OCI-LY3 (cell line): ENCODE measurements at regions not wholly inside any gene's neighbourhood (a gene's known extent, or its start where the extent isn't known, plus 50 kb on each side); places are given as distances from the start of the nearest gene placed in this dataset.

Experiments
- H2AFZ ChIP-seq: fragments of 200-600, 300-600 bp; shearing (Covaris generic); 2 replicates; pipeline ENCODE4 v1.6.0; 2014; ENCODE audit warnings: antibody characterized with exemption, low read depth, low read length
- H3K27ac ChIP-seq: fragments of 200-600, 300-600 bp; sonication (generic); 2 replicates; pipeline ENCODE4 v1.5.1; 2014; ENCODE audit warnings: mild to moderate bottlenecking, low read length, moderate library complexity, mixed read lengths
- H3K27me3 ChIP-seq: fragments of 200-600, 300-600 bp; sonication (generic); 2 replicates; pipeline ENCODE4 v1.6.1; 2014; ENCODE audit warnings: low read depth, low read length, mixed read lengths
- H3K36me3 ChIP-seq: fragments of 200-600, 300-600 bp; sonication (generic); replicated peaks from 2 replicates; pipeline ENCODE3; 2014; ENCODE audit warnings: low read depth, low read length, mixed read lengths
- H3K4me1 ChIP-seq: fragments of 300-600, 200-600 bp; sonication (generic); 2 replicates; pipeline ENCODE4 v1.6.1; 2014; ENCODE audit warnings: low read length, mixed read lengths
- H3K4me2 ChIP-seq: fragments of 200-600, 300-600 bp; sonication (generic); 2 replicates; pipeline ENCODE4 v1.6.1; 2014; ENCODE audit warnings: low read length, mixed read lengths
- H3K4me3 ChIP-seq: fragments of 300-600, 200-600 bp; sonication (generic); 2 replicates; pipeline ENCODE4 v1.5.1; 2014; ENCODE audit warnings: antibody characterized with exemption, mild to moderate bottlenecking, low read length, moderate library complexity
- H3K79me2 ChIP-seq: fragments of 300-600, 200-600 bp; shearing (Covaris generic); 2 replicates; pipeline ENCODE4 v1.6.1; 2014; ENCODE audit warnings: mild to moderate bottlenecking, low read length, mixed read lengths
- H3K9ac ChIP-seq: fragments of 300-600, 200-600 bp; shearing (Covaris generic); 2 replicates; pipeline ENCODE4 v1.6.0; 2014; ENCODE audit warnings: mild to moderate bottlenecking, low read length, moderate library complexity
- H3K9me3 ChIP-seq: fragments of 200-600, 300-600 bp; shearing (Covaris generic); 2 replicates; pipeline ENCODE4 v1.6.1; 2014; ENCODE audit warnings: low read length, mixed read lengths; ENCODE audit not compliant: insufficient read depth
- H4K20me1 ChIP-seq: fragments of 200-600, 300-600 bp; sonication (generic); 2 replicates; pipeline ENCODE4 v1.6.1; 2016; ENCODE audit warnings: low read length, mixed read lengths; ENCODE audit not compliant: insufficient read depth
- EZH2phosphoT487 ChIP-seq: fragments of 200-600 bp; shearing (Covaris generic); IDR thresholded peaks from 2 replicates; pipeline ENCODE4 v1.6.1; 2018; ENCODE audit warnings: antibody characterized with exemption, mixed run types, low read depth
- TF ChIP-seq, protein P1 (sequence below): fragments of 200-600, 300-600 bp; sonication (generic); IDR thresholded peaks from 2 replicates; pipeline ENCODE4 v1.5.1; 2014; ENCODE audit warnings: antibody characterized with exemption, low read length, low read depth

DNA sequence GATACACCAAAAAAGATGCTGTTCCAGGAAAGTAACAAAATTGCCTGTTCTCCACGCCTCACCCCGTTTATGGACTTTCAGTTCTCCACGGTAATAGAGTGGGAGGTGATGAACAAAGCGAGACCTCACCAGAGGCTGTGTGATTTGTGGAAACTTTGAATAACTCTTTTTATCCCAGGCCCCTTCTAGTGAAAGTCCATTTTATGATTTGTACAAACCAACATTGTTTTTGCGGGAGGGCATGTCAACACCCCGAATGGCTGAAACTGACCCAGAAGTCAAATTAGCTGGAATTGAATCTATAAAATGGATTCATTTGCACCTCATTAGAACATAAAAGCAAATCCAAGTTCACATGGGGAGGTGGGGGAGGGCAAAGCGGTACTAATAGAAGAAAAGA lies 517.8 kb downstream of the CDH26 start:
- Histone ChIP-seq H2AFZ (no peak overlapping the region), H3K27ac (no peak overlapping the region), H3K9ac (no peak overlapping the region), H3K79me2 (no peaks in the 10 kb centered on the region), H4K20me1 (no peaks in the 10 kb centered on the region), H3K4me2 (no peak overlapping the region), H3K36me3 (no peaks in the 10 kb centered on the region), H3K27me3 (peaks cover 14% of the 10 kb centered on the region; the same call in 1 of the 2 replicates), H3K9me3 (no peaks in the 10 kb centered on the region), H3K4me1 (no peaks in the 10 kb centered on the region), H3K4me3 (no peak overlapping the region)
- TF ChIP-seq, protein P1, sequence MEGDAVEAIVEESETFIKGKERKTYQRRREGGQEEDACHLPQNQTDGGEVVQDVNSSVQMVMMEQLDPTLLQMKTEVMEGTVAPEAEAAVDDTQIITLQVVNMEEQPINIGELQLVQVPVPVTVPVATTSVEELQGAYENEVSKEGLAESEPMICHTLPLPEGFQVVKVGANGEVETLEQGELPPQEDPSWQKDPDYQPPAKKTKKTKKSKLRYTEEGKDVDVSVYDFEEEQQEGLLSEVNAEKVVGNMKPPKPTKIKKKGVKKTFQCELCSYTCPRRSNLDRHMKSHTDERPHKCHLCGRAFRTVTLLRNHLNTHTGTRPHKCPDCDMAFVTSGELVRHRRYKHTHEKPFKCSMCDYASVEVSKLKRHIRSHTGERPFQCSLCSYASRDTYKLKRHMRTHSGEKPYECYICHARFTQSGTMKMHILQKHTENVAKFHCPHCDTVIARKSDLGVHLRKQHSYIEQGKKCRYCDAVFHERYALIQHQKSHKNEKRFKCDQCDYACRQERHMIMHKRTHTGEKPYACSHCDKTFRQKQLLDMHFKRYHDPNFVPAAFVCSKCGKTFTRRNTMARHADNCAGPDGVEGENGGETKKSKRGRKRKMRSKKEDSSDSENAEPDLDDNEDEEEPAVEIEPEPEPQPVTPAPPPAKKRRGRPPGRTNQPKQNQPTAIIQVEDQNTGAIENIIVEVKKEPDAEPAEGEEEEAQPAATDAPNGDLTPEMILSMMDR = no peak
- no peak for TF ChIP-seq EZH2phosphoT487

DNA sequence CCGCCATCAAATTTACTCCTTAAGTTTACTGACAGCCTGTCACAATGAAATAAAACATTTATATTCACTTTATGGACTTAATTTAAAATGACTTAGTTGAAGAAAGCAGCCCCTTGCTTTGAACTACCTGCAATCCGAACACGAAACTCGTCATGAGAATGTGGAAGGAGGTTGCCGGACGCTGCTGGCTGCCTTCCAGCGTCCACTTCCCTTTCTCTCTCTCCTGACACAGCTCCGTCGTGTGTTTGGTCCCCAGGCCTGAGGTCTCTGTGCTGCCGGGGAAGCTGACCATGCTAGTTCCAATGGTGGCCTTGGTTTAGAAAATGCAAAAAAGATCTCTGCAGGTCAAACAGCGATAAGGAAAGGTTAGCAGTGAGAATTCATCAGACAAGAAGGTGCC lies 519.7 kb downstream of the CDH26 start:
- H3K27me3 ChIP-seq = peaks cover 14% of the 10 kb centered on the region; the same call in 1 of the 2 replicates
- no peak overlapping the region for H3K4me3 ChIP-seq
- no peak overlapping the region for H3K27ac ChIP-seq
- no peak for TF ChIP-seq EZH2phosphoT487
- TF ChIP-seq, protein P1 = no peak
- H4K20me1 ChIP-seq = no peaks in the 10 kb centered on the region
- no peak overlapping the region for H2AFZ ChIP-seq
- H3K4me2 ChIP-seq = no peak overlapping the region
- no peaks in the 10 kb centered on the region for H3K36me3 ChIP-seq
- H3K79me2 ChIP-seq = no peaks in the 10 kb centered on the region
- no peak overlapping the region for H3K9ac ChIP-seq
- no peaks in the 10 kb centered on the region for H3K4me1 ChIP-seq
- H3K9me3 ChIP-seq = no peaks in the 10 kb centered on the region

DNA sequence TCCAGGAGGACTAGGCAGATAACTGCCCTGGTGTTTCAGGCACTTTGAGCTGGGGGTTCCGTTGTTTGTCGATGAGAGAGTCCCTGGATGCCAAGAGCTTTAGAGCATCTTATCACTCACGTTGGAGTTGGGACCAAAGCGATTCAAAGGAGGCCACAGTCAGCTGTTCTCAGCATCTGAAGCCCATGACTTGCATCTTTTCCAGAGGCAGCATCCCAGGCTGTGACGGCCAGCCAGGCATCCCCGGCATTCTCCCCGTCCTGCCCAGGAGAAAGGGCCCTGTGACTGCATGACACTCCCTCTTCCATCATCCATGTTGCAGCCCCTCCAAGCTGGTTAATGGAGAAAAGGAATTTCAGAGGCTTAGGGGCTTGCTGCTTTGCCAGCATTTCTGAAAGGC lies 520.3 kb downstream of the CDH26 start:
- TF ChIP-seq, protein P1 = no peak
- TF ChIP-seq EZH2phosphoT487 = no peak
- Histone ChIP-seq H3K4me2 (no peak overlapping the region), H2AFZ (no peak overlapping the region), H3K79me2 (no peaks in the 10 kb centered on the region), H3K9ac (no peak overlapping the region), H3K27ac (no peak overlapping the region), H3K9me3 (no peaks in the 10 kb centered on the region), H3K4me3 (no peak overlapping the region), H3K36me3 (no peaks in the 10 kb centered on the region), H3K27me3 (peaks cover 13% of the 10 kb centered on the region; the same call in 1 of the 2 replicates), H4K20me1 (no peaks in the 10 kb centered on the region), H3K4me1 (no peaks in the 10 kb centered on the region)

DNA sequence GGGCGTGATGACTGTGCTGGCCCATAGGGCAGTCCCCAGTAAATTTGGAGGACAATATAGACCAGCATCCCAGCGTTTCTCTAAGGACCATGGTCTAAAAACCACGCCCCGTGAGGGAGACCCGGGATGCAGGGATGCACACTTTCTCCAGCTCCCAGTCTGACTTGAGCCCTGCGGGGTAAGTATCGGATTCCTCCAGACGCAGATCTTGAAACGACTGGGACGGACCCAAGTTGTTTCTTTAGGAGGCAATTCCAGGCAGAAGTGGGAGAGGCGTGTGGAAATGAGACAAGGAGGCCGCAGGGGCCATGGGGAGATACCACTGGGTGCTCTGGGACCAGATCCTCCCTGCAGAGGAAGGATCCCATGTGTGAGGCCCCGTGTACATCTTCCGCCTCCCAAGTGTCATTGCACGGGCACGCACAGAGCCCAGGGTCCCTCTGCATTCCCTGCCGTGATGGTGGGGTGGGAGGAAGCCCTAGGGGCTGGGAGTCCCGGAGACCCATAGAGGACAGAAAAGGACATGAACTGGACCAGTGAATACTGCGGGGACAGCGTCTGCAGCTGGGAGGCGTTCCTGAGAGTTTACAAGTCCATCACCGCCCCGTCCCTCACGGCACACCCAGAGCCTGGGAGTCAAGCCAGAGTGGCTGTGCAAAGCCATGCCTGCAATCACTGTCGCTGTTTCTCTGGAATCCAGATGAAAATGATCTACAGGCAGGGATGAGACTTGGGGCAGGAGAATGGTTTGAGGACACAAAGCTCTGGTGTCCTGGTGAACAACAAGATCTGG lies 522.9 kb downstream of the CDH26 start:
- Histone ChIP-seq H3K9me3 (no peaks in the 10 kb centered on the region), H3K36me3 (no peaks in the 10 kb centered on the region), H4K20me1 (no peaks in the 10 kb centered on the region), H3K27ac (no peak overlapping the region), H3K4me3 (no peak overlapping the region), H3K4me2 (no peak overlapping the region), H3K9ac (no peak overlapping the region), H3K79me2 (no peaks in the 10 kb centered on the region), H3K4me1 (no peaks in the 10 kb centered on the region), H3K27me3 (no peaks in the 10 kb centered on the region), H2AFZ (no peak overlapping the region)
- TF ChIP-seq, protein P1 = no peak
- no peak for TF ChIP-seq EZH2phosphoT487
